ENCODE measurements at regions not wholly inside any gene's neighbourhood (a gene's known extent, or its start where the extent isn't known, plus 50 kb on each side); places are given as distances from the start of the nearest gene placed in this dataset.

DNA sequence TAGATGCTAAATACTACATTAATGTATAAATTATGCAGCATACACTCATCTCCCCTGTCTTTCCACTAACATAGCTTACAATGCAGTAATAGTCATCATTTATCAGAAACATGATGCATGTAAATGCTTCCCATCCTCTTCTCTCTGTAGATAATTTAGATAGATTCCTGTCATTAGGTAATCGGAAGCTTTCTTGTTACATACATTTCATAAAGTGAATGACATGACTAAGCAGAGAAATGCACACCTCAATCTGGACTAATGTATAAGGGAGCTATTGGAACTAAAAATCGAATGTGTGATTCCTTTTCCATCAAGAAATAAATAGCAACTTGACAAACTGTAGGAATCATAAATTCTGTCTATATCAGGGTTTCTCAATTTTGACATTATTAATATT lies 273.4 kb downstream of the RASSF9 start:
- H3K27ac ChIP-seq, result no peak overlapping the region
- no peaks in the 10 kb centered on the region for H3K9me3 ChIP-seq
- H3K4me3 ChIP-seq, result no peak overlapping the region
- TF ChIP-seq, protein P1, sequence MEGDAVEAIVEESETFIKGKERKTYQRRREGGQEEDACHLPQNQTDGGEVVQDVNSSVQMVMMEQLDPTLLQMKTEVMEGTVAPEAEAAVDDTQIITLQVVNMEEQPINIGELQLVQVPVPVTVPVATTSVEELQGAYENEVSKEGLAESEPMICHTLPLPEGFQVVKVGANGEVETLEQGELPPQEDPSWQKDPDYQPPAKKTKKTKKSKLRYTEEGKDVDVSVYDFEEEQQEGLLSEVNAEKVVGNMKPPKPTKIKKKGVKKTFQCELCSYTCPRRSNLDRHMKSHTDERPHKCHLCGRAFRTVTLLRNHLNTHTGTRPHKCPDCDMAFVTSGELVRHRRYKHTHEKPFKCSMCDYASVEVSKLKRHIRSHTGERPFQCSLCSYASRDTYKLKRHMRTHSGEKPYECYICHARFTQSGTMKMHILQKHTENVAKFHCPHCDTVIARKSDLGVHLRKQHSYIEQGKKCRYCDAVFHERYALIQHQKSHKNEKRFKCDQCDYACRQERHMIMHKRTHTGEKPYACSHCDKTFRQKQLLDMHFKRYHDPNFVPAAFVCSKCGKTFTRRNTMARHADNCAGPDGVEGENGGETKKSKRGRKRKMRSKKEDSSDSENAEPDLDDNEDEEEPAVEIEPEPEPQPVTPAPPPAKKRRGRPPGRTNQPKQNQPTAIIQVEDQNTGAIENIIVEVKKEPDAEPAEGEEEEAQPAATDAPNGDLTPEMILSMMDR (IDR thresholded peaks at IDR 0.05), result no peak
- TF ChIP-seq POLR2A (IDR thresholded peaks at IDR 0.05), result no peak
- H3K27me3 ChIP-seq, result no peaks in the 10 kb centered on the region
- DNase-seq, result no peak
- no peaks in the 10 kb centered on the region for H3K36me3 ChIP-seq
- peaks cover 0 to 7% (median 0%) of the 10 kb centered on the region in 4 donors for H3K4me1 ChIP-seq

DNA sequence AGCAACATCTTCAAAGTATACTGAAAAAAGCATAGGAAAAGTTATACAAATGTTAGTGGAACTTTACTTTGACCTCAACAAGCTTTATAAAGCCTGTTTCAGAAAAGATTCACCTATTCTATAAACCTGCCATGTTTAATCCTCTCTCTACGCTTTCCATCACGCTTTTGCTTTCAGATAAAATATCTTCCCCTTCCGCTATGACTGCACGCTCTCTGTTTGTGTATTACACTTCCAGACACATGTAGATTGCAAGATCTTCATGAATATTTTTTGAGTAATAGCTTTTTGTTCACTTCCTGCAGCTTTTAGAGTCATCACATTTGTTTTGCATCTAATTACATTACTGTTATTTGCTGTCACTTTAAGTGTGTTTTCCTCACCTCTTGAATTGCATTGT lies 271.4 kb downstream of the RASSF9 start:
- Histone ChIP-seq H3K9me3 (no peaks in the 10 kb centered on the region), H3K4me1 (no peaks in the 10 kb centered on the region), H3K4me3 (no peak overlapping the region), H3K27ac (no peak overlapping the region), H3K36me3 (no peaks in the 10 kb centered on the region), H3K27me3 (no peaks in the 10 kb centered on the region)
- no peak for DNase-seq
- TF ChIP-seq, protein P1 (IDR thresholded peaks at IDR 0.05), result no peak
- TF ChIP-seq POLR2A (IDR thresholded peaks at IDR 0.05), result no peak

DNA sequence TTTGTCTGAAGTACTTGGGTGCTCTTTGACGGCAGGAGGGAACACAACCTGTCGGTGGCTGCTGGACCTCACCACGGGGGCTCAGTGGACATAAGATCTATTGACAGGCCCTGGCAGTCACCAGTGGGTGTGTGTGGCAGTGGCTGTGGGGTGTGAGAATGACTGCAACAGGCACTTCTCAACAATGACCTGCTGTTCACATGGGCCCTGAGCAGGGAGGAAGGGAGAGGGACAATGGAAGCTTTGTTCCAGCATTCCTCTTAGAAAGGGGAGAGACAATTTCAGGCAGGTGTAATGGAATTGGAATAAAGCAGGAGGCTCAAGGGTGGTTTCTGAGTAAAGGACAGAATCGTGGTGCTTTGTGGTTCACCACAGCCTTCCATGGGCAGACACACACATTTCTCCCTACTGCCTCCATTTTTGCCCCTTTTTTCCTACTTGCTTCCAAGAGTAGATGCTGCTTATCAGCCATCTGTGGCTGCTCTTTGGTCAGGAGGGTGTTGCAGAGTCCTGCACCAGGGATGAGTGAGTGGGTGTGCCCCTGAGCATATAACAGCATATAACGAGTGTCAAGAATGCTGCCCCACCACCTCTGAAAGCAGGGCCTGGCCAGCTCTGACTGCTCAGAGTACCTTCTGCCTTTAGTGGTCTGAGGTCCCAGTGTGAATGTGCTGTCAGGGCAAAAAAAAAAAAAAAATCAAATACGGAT lies 267.7 kb downstream of the RASSF9 start:
- no peaks in the 10 kb centered on the region for H3K27me3 ChIP-seq
- no peaks in the 10 kb centered on the region for H3K9me3 ChIP-seq
- no peak overlapping the region for H3K4me3 ChIP-seq
- peak in 2 of 3 donors; percentile 53 to 55 for DNase-seq
- no peaks in the 10 kb centered on the region for H3K36me3 ChIP-seq
- no peak overlapping the region for H3K27ac ChIP-seq
- TF ChIP-seq, protein P1 (IDR thresholded peaks at IDR 0.05), result no peak
- TF ChIP-seq POLR2A (IDR thresholded peaks at IDR 0.05), result no peak
- H3K4me1 ChIP-seq, result no peaks in the 10 kb centered on the region

DNA sequence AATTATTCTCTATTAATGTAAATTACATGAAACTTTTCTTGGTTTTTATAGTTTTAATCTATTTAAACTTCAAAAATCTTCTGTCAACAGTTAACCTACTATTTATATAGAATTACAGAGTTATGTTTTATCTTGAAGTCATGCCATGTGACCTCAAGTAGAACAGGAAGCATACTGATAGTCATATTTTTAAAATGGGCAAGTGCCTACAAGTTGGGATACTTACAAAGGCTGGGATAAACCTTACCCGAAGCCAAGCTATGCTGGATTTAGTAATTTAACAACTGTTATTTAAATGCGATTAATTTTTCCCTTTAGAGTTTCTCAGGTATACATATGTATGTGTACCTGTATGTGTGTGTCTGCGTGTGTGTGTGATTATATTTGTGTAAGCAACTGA lies 266.9 kb downstream of the RASSF9 start:
- no peak overlapping the region for H3K4me3 ChIP-seq
- H3K27ac ChIP-seq, result no peak overlapping the region
- no peak for TF ChIP-seq POLR2A (IDR thresholded peaks at IDR 0.05)
- TF ChIP-seq, protein P1 (IDR thresholded peaks at IDR 0.05), result no peak
- H3K27me3 ChIP-seq, result no peaks in the 10 kb centered on the region
- peaks cover 0 to 4% (median 0%) of the 10 kb centered on the region in 4 donors for H3K4me1 ChIP-seq
- DNase-seq, result no peak
- no peaks in the 10 kb centered on the region for H3K36me3 ChIP-seq
- no peaks in the 10 kb centered on the region for H3K9me3 ChIP-seq

DNA sequence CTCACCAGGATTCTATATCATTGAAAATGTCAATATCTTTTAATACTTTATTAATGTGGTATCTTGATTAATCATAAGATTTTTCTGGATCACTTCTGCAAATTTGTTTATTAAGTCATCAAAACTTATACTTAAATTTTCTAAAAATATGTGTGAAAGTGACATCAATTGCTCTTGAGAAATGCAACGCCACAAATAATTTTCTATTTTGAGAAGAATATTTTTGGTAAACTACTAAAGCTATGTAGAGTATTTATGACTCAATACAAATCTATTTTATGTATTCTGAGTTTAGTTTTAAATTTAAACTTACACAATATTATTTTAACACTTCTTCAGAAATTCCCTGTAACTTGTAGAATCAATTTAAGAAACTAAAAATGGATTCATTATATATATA lies 263.3 kb downstream of the RASSF9 start:
- Histone ChIP-seq H3K4me1 (peaks cover 0 to 4% (median 0%) of the 10 kb centered on the region in 4 donors), H3K9me3 (no peaks in the 10 kb centered on the region), H3K36me3 (no peaks in the 10 kb centered on the region), H3K4me3 (no peak overlapping the region), H3K27ac (no peak overlapping the region), H3K27me3 (no peaks in the 10 kb centered on the region)
- DNase-seq, result no peak
- TF ChIP-seq POLR2A (IDR thresholded peaks at IDR 0.05), result no peak
- TF ChIP-seq, protein P1 (IDR thresholded peaks at IDR 0.05), result no peak

All from Peyer's patch (tissue), 4 donors.